Uterus (tissue), 2 donors: ENCODE measurements at regions not wholly inside any gene's neighbourhood (a gene's known extent, or its start where the extent isn't known, plus 50 kb on each side); places are given as distances from the start of the nearest gene placed in this dataset.

Source experiments
- CTCF ChIP-seq, 4 experiments: fragments of 200-600 bp in 2 of 4; fragments of 450-650 bp in 2 of 4; sonication (generic) in 2 of 4; IDR thresholded peaks; one replicate each; pipeline ENCODE4 v1.5.1; 2016 to 2019; ENCODE audit warnings: antibody characterized with exemption in 4 of 4, mild to moderate bottlenecking in 2 of 4, moderate library complexity in 1 of 4
- POLR2A ChIP-seq, 2 donors: fragments of 450-650 bp; IDR thresholded peaks; one replicate each; pipeline ENCODE4 v1.6.1; 2016; ENCODE audit warnings: antibody characterized with exemption in 2 of 2, mild to moderate bottlenecking in 1 of 2, moderate library complexity in 1 of 2

- no peak for TF ChIP-seq CTCF (IDR thresholded peaks at IDR 0.05)
- no peak for TF ChIP-seq POLR2A (IDR thresholded peaks at IDR 0.05)
Measured at GRCh38 chr22:49483946-49484345, 343.7 kb downstream of the BRD1 start.
